Hepatic stellate cell (primary cell): ENCODE measurements at regions not wholly inside any gene's neighbourhood (a gene's known extent, or its start where the extent isn't known, plus 50 kb on each side); places are given as distances from the start of the nearest gene placed in this dataset.
"Not testable (repeated sequence)": the region's sequence is repeated elsewhere in the genome, so short reads cannot be mapped to it uniquely, and the experiment has no call there.

Source experiments
- DNase-seq: peaks from one replicate; pipeline ENCODE4 v3.0.0; 2011; ENCODE audit warnings: low spot score

GRCh38 chr14:105890474-105891220 lies 364.3 kb downstream of the TMEM121 start:
- DNase-seq, result no peak

DNA sequence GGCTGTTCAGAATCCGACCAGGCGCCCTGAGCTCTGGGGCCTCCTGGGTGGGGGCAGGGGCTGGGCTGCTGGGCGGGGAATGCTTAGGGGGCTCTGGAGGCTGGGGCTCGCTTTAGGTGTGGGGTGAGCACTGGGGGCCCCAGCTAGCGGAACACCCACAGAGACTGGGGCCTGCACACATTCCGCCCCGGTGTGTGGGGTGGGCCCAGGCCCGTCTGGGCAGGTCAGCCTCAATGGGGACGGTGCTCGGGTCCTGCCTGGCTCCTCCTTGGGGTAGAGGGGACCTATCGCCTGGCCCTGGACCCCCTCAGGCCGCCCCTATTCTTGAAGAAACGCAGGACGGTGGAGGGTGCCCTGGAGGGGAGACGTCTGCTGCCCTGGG lies 364.8 kb downstream of the TMEM121 start:
- no peak for DNase-seq

- DNase-seq, result no peak
Observed at GRCh38 chr14:105891631-105892452, 365.5 kb downstream of the TMEM121 start.

DNA sequence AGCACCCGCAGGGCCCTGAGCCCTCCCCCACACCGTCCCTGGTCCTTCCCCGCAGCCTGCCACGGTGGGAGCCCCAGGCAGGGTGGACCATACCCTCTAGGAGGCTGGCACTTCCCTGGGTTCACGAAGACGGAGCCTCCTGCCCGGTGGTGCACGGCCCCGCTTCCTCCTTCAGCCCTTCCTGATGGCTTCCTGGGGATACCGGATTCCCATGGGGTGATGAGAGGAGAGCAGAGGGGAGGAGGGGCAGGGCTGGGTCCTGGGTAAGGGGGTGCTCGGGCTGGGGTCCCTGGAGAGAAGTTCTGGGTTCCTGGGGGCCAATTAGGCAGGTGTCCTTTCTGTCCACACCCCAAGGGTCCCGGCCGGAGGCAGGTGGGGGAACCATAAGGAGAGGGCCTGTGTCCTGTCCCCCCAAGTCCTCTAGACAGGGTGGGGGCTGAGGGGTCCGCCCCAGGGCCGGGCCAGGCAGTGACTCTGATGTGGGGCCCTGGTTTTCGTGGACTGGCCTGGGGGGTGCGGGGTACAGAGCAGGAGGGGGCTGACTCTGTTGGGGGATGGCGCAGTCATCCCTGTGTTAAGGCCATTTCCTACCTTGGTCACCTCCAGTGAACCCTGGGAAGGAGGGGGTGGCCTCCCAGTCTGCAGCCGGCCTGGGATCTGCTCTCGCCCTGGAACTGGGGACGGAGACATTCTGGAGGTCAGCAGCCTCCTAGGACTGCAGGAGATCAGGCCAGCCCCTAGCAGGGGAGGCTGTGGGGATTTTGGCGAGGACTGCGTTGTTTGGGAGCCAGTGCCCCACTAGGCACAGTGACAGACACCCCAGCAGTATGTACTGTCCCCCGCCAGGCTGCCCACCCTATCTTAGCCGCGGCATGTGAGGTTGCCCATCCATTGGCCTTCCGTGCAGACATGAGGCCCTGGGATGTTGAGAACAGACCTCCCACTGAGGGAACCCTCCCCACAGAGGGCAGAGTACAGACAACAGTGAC lies 366.4 kb downstream of the TMEM121 start:
- DNase-seq, result not testable (repeated sequence)

DNA sequence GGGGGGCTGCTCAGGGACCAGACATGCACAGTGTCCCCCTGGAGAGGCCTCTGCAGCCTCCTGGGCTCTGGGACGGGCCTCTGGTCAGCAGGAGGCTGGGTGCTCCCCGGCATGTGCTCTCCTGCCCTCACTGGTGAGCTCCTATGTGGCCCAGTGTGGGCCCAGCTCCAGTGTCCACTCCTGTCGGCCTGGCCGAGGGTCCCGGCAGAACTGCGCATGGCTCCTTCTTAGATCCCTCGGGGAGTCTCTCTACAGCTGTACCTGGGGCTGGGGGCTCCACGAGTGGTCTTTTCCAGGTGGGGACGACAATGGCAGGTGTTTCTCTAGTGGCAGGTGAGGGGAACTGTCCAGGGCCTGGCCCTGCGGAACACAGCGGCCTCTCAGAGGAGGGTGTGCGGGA lies 367.3 kb downstream of the TMEM121 start:
- not testable (repeated sequence) for DNase-seq

DNA sequence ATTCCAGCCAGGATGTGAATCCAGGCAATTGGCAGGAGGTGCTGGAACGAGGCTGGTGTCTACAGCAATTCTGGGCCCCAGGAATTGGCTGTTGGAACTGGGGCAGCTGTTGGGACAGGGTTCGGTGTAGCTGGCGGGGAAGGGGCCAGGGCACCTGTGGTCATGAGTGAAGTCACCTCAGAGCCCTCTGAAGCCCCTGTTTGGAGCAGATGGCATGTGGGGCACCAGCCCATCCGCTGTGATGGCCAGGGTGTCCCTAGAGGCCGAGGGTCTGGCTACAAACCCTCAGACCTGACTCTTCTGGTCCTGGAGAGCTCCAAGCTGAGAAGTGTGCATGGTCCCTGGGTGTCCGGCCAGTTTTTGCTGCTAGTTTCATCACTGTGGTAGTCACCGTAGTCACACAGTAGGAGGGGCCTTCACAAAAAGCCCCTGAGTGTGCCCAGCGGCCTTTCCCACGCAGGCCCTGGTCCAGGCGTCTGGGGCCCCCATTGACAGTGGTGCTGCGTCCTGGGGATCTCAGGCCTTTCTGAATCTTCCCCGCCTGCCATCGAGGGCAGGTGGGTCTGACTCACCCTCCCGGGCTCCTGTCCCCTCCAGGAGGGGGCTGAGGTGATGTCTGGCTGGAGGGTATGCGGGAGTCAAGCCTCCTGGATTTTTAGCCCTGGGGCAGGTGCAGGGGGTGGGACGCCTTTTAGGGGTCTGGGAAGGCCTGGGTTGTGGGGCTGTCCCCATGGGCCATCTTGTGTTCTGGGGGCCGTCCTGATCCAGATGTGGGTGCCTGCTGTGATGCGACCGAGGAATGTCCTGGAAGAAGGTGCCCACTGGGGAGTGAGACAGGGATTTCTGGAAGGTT lies 368.0 kb downstream of the TMEM121 start:
- no peak for DNase-seq

DNA sequence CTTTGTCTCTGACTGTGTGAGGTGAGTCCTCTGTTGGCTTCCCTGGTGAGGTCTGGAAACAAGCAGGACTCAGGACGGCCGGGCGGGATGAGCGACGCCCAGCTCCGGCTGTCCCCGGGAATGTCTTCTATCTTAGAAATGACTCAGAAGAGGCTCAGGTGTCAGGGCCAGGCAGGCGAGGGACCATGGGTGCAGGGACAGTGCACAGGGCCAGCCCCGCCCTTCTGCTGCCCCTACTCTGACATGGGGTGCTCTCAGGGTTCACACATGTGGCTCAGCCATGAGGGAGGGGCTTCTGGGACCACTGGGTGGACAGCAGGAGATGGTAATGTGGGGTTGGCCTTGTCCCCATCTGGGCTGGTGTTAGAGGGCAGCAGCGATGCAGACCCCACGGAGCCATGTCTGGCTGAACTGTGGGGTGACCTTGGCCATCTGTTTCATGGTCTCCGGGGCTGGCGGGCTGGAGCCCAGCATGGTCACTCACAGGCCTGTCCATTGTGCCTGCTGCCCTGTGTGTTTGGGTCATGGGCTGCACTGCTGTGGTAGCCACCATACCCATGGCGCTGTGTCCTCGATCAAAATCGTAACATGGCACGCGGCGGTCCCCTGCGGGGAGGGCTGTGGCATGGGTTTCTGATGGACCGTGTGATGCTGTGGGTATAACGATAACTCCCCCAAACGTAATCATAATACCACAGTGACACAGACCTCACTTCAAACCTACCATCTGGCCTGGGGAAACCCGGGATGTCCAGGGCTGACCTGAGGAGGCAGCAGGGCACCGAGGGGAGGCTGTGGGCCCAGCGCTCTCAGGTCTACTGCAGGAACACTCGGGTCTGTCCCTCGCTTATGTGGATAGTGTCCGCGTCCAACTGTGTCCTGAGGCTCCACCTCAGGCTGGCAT lies 368.8 kb downstream of the TMEM121 start:
- DNase-seq, result no peak

GRCh38 chr14:105896206-105896605 lies 369.8 kb downstream of the TMEM121 start:
- not testable (repeated sequence) for DNase-seq

- DNase-seq, result not testable (repeated sequence)
Observed at GRCh38 chr14:105896961-105897724, 370.8 kb downstream of the TMEM121 start.

DNA sequence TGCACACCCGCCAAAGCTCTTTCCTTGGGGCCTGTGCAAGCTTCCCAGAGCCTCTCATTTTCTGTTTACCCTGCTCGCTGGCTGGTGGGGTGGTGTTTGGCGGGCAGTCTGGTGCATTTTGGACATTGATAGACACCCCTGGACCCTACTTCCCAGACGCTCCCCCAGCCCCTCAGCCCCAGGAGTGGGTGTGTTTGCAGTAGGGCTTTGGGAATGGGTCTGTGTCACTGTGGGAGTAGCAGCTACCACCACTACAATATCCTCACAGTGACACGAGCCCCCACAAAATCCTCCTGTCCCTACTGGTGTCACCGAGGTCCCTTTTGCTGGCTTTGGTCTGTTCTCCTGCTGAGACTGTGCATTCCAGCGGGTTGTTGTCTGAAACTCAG lies 371.3 kb downstream of the TMEM121 start:
- DNase-seq, result no peak

DNA sequence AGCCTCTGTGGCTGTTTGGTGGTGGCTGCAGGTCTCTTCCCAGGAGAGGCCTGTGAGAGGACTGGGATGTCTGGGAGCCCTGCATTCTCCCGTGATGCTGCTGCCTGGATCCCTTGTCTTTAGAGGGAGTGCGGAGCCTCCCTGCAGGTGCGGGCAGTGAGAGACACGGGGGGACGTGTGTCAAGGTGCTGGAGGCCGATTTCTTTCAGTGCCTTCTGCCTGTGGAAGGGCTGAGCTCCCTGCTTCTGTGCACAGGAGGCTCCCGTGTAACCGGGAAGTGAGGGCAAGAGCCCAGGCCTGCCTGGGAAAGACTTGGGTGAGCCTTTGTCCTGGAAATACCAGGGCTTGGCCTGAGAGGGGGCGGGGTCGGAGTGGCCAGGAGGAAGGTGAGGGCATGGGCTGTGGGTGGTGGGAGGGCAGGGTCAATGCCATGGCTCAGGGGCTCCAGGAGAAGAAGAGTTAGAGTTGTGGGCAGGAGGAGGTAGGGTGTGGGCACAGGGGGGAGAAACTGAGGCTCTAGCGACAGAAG lies 372.2 kb downstream of the TMEM121 start:
- DNase-seq, result no peak

DNA sequence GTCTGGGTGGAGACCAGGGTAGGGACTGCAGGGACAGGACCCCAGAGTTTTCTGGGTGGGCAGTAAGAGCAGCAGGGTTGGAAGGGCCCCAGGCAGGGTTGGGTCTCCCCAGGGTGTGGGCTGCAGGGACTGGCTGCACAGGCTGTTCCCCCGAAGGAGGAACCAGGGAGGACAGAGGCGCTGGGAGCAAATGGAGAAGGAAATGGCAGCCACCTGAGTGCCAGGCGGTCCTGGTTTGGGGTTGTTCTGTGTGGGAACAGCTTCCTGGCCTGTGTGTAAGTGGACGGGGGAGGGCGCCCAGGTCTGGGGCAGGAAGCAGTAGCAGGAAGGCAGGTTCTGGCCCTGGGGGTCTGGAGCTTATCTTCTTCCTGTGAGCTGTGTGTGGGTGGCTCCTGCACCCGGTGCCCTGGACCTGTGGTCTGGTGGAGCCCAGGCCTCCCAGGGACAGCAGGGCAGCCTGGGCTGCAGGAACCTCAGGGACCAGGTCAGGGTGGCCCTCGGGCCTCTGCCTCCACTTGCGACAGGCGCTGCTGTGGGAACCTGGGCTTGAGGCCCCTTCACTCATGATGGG lies 372.8 kb downstream of the TMEM121 start:
- DNase-seq, result no peak

GRCh38 chr14:105899657-105900397 lies 373.4 kb downstream of the TMEM121 start:
- no peak for DNase-seq

DNA sequence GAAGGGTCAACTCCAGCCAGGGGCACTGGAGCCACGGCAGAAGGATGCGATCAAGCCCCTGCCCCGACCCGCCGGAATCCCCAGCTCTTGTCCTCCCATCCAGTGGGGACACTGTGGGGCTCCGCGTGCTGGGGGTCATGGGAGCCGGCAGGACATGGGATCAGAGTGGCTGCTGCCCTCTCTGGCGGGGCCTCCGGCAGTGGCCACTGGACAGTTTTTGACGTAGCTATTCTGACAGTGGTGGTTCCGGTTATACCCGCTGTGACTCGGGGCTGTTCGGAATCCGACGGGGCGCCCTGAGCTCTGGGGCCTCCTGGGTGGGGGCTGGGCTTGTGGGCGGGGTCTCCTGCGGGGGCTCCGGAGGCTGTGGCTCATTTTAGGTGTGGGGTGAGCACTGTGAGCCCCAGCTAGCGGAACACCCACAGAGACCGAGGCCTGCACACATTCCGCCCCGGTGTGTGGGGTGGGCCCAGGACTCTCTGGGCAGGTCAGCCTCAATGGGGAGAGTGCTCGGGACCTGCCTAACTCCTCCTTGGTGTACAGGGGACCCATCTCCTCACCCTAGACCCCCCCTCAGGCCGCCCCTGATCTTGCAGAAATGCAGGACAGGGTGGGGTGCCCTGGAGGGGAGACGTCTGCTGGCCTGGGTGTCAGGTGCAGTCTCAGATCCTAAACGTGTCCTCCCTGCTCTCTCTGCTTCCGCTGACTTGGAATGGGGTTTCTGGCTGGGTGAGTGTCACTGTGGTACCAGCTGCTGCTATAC lies 374.2 kb downstream of the TMEM121 start:
- DNase-seq, result no peak

- DNase-seq, result no peak
Observed at GRCh38 chr14:105901226-105901625, 374.8 kb downstream of the TMEM121 start.

DNA sequence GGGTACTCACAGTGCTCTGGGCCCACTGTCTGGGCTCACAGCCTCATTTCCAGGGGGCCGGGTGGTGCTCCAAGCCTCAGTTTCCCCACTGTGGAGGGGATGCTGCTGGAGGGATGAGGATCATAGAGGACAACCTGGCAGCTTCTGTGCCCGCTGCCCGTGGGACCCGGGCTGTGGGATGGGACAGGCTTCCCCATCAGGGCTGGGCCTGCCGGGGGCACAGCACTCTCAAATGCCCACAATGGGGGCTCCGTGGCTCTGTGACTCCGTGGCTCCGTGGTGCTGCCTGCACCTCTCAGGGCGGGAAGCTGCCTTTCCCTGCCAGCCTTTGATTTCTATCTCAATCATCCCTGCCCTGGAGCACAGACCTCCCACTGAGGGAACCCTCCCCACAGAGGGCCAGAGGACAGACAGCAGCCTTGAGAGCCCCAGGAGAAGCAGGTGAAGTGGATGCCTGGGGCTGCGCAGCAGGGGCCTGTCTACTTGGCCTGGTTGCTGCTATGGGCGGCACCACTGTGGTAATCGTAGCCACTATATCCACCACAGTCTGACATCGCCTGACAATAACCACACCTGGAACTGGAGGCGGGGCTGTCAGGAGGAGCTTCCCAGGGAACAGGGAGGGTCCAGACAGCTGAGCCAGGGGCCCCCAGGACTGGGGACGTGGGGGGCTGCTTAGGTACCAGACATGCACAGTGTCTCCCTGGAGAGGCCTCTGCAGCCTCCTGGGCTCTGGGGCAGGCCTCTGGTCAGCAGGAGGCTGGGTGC lies 375.9 kb downstream of the TMEM121 start:
- DNase-seq, result no peak

GRCh38 chr14:105902899-105903165 lies 376.4 kb downstream of the TMEM121 start:
- not testable (repeated sequence) for DNase-seq
